Middle frontal gyrus (tissue), 1 donor: ENCODE measurements at regions not wholly inside any gene's neighbourhood (a gene's known extent, or its start where the extent isn't known, plus 50 kb on each side); places are given as distances from the start of the nearest gene placed in this dataset.

Source experiments
- DNase-seq: peaks from one replicate; pipeline ENCODE4 v3.0.0-alpha.2; 2015; ENCODE audit warnings: low spot score; ENCODE audit errors: extremely low spot score

GRCh38 chr16:50925758-50926357 is 184.0 kb downstream of the CYLD start:
- no peak for DNase-seq

GRCh38 chr16:50924759-50925545 is 183.1 kb downstream of the CYLD start:
- DNase-seq, result no peak

GRCh38 chr16:50917950-50918703 is 176.2 kb downstream of the CYLD start:
- DNase-seq, result no peak

- DNase-seq, result no peak
Measured at GRCh38 chr16:50916040-50916439, 174.2 kb downstream of the CYLD start.

GRCh38 chr16:50915120-50915519 is 173.2 kb downstream of the CYLD start:
- no peak for DNase-seq

GRCh38 chr16:50910736-50911100 is 168.8 kb downstream of the CYLD start:
- DNase-seq, result no peak

- no peak for DNase-seq
Measured at GRCh38 chr16:50909831-50910735, 168.2 kb downstream of the CYLD start.

GRCh38 chr16:50908468-50908867 is 166.6 kb downstream of the CYLD start:
- no peak for DNase-seq

GRCh38 chr16:50906454-50906853 is 164.6 kb downstream of the CYLD start:
- DNase-seq, result no peak

- no peak for DNase-seq
Measured at GRCh38 chr16:50902457-50902856, 160.6 kb downstream of the CYLD start.

- DNase-seq, result no peak
Measured at GRCh38 chr16:50901062-50901461, 159.2 kb downstream of the CYLD start.

- no peak for DNase-seq
Measured at GRCh38 chr16:50900391-50900942, 158.6 kb downstream of the CYLD start.

- no peak for DNase-seq
Measured at GRCh38 chr16:50899951-50900350, 158.1 kb downstream of the CYLD start.

- DNase-seq, result no peak
Measured at GRCh38 chr16:50889746-50890145, 147.9 kb downstream of the CYLD start.

- no peak for DNase-seq
Measured at GRCh38 chr16:50889276-50889675, 147.4 kb downstream of the CYLD start.

GRCh38 chr16:50888486-50889261 is 146.8 kb downstream of the CYLD start:
- DNase-seq, result no peak

- DNase-seq, result no peak
Measured at GRCh38 chr16:50887500-50888298, 145.8 kb downstream of the CYLD start.

GRCh38 chr16:50884066-50884860 is 142.4 kb downstream of the CYLD start:
- no peak for DNase-seq

GRCh38 chr16:50881956-50882355 is 140.1 kb downstream of the CYLD start:
- no peak for DNase-seq
